ENCODE measurements at regions not wholly inside any gene's neighbourhood (a gene's known extent, or its start where the extent isn't known, plus 50 kb on each side); places are given as distances from the start of the nearest gene placed in this dataset.

- H3K27me3 ChIP-seq = no peaks in the 10 kb centered on the region
- no peaks in the 10 kb centered on the region for H3K4me1 ChIP-seq
- TF ChIP-seq CTCF (IDR thresholded peaks at IDR 0.05) (no peak), POLR2AphosphoS5 (IDR thresholded peaks at IDR 0.05; ENCODE audit: insufficient read depth in 1 of 2, low read depth in 1 of 2) (no peak), POLR2A (IDR thresholded peaks at IDR 0.05) (no peak)
- no peak for DNase-seq (ENCODE audit: extremely low spot score in 2 of 2)
- H3K27ac ChIP-seq = no peak overlapping the region
- intact Hi-C loops (cut with DNase I) = no loop called here
- H3K36me3 ChIP-seq = no peaks in the 10 kb centered on the region
- no peaks in the 10 kb centered on the region for H3K9me3 ChIP-seq
- H3K4me3 ChIP-seq = no peak overlapping the region
These were observed 866.1 kb downstream of the TLE4 start for GRCh38 chr9:80437825-80438224.

GRCh38 chr9:80437091-80437640 lies 865.4 kb downstream of the TLE4 start:
- H3K36me3 ChIP-seq = no peaks in the 10 kb centered on the region
- H3K27me3 ChIP-seq = no peaks in the 10 kb centered on the region
- H3K27ac ChIP-seq = no peak overlapping the region
- H3K4me3 ChIP-seq = no peak overlapping the region
- intact Hi-C loops (cut with DNase I) = no loop called here
- DNase-seq (ENCODE audit: extremely low spot score in 2 of 2) = no peak
- H3K4me1 ChIP-seq = no peaks in the 10 kb centered on the region
- TF ChIP-seq POLR2AphosphoS5 (IDR thresholded peaks at IDR 0.05; ENCODE audit: insufficient read depth in 1 of 2, low read depth in 1 of 2) = no peak
- TF ChIP-seq POLR2A (IDR thresholded peaks at IDR 0.05) = no peak
- TF ChIP-seq CTCF (IDR thresholded peaks at IDR 0.05) = no peak
- no peaks in the 10 kb centered on the region for H3K9me3 ChIP-seq

- no peak overlapping the region for H3K27ac ChIP-seq
- no peak for DNase-seq (ENCODE audit: extremely low spot score in 2 of 2)
- no peaks in the 10 kb centered on the region for H3K4me1 ChIP-seq
- H3K27me3 ChIP-seq = no peaks in the 10 kb centered on the region
- no peaks in the 10 kb centered on the region for H3K36me3 ChIP-seq
- no peaks in the 10 kb centered on the region for H3K9me3 ChIP-seq
- H3K4me3 ChIP-seq = no peak overlapping the region
- no peak for TF ChIP-seq POLR2AphosphoS5 (IDR thresholded peaks at IDR 0.05; ENCODE audit: insufficient read depth in 1 of 2, low read depth in 1 of 2)
- no peak for TF ChIP-seq CTCF (IDR thresholded peaks at IDR 0.05)
- no peak for TF ChIP-seq POLR2A (IDR thresholded peaks at IDR 0.05)
- intact Hi-C loops (cut with DNase I) = no loop called here
These were observed 863.8 kb downstream of the TLE4 start for GRCh38 chr9:80435591-80435990.

- TF ChIP-seq POLR2AphosphoS5 (IDR thresholded peaks at IDR 0.05; ENCODE audit: insufficient read depth in 1 of 2, low read depth in 1 of 2) (no peak), CTCF (IDR thresholded peaks at IDR 0.05) (no peak), POLR2A (IDR thresholded peaks at IDR 0.05) (no peak)
- H3K9me3 ChIP-seq = no peaks in the 10 kb centered on the region
These were observed 855.2 kb downstream of the TLE4 start for GRCh38 chr9:80426992-80427391.

GRCh38 chr9:80417211-80417773 lies 845.5 kb downstream of the TLE4 start:
- TF ChIP-seq POLR2AphosphoS5 (IDR thresholded peaks at IDR 0.05; ENCODE audit: insufficient read depth in 1 of 2, low read depth in 1 of 2) (no peak), POLR2A (IDR thresholded peaks at IDR 0.05) (no peak), CTCF (IDR thresholded peaks at IDR 0.05) (no peak)
- intact Hi-C loops (cut with DNase I) = no loop called here
- no peak overlapping the region for H3K4me3 ChIP-seq
- H3K36me3 ChIP-seq = no peaks in the 10 kb centered on the region
- no peaks in the 10 kb centered on the region for H3K4me1 ChIP-seq
- no peak overlapping the region for H3K27ac ChIP-seq
- no peak for DNase-seq (ENCODE audit: extremely low spot score in 2 of 2)
- H3K9me3 ChIP-seq = peaks cover 6% of the 10 kb centered on the region
- no peaks in the 10 kb centered on the region for H3K27me3 ChIP-seq

More at GRCh38 chr9:80426992-80427391, 855.2 kb downstream of the TLE4 start:
- no peak for DNase-seq (ENCODE audit: extremely low spot score in 2 of 2)
- intact Hi-C loops (cut with DNase I) = no loop called here
- Histone ChIP-seq H3K4me1 (no peaks in the 10 kb centered on the region), H3K36me3 (no peaks in the 10 kb centered on the region), H3K4me3 (no peak overlapping the region), H3K27ac (no peak overlapping the region), H3K27me3 (no peaks in the 10 kb centered on the region)

Measured in vagina (tissue), 2 donors.